Activated T-cell treated with anti-CD3 and anti-CD28 coated beads, Interleukin-2, amount 50 U/mL, for 4 hours (primary cell): ENCODE measurements at regions not wholly inside any gene's neighbourhood (a gene's known extent, or its start where the extent isn't known, plus 50 kb on each side); places are given as distances from the start of the nearest gene placed in this dataset.

ENCODE experiments used
- ATAC-seq, 2 donors: fragments of 200-7000 bp; cut with Tn5 transposase; one replicate each; pipeline ENCODE4 v1.10.0; 2021
- DNase-seq: peaks from one replicate; pipeline ENCODE4 v3.0.0-alpha.2; 2020
- H3K27me3 Mint-ChIP-seq: one replicate; pipeline ENCODE4 v1.8.0; 2021; ENCODE audit warnings: low read depth, mixed read lengths
- H3K36me3 Mint-ChIP-seq: one replicate; pipeline ENCODE4 v1.8.0; 2022; ENCODE audit warnings: mixed read lengths; ENCODE audit not compliant: insufficient read depth
- H3K4me1 Mint-ChIP-seq: one replicate; pipeline ENCODE4 v1.8.0; 2021; ENCODE audit warnings: low read depth, mixed read lengths
- H3K4me3 Mint-ChIP-seq: one replicate; pipeline ENCODE4 v1.8.0; 2021; ENCODE audit warnings: mild to moderate bottlenecking, moderate library complexity, mixed read lengths
- H3K9me3 Mint-ChIP-seq: one replicate; pipeline ENCODE4 v1.8.0; 2021; ENCODE audit warnings: mixed read lengths

GRCh38 chr15:97037080-97037479, 706.6 kb downstream of the NR2F2 start:
- Mint-ChIP-seq H3K9me3 (peaks cover 11% of the 10 kb centered on the region), H3K27me3 (no peaks in the 10 kb centered on the region), H3K36me3 (no peaks in the 10 kb centered on the region), H3K4me3 (no peak overlapping the region), H3K4me1 (no peaks in the 10 kb centered on the region)
- DNase-seq, result no peak
- ATAC-seq, result no peak

- Mint-ChIP-seq H3K9me3 (peaks cover 3% of the 10 kb centered on the region), H3K36me3 (no peaks in the 10 kb centered on the region), H3K4me1 (no peaks in the 10 kb centered on the region), H3K4me3 (no peak overlapping the region), H3K27me3 (no peaks in the 10 kb centered on the region)
- DNase-seq (no peak), ATAC-seq (no peak)
These were observed 715.3 kb downstream of the NR2F2 start for GRCh38 chr15:97045666-97046421.

DNA sequence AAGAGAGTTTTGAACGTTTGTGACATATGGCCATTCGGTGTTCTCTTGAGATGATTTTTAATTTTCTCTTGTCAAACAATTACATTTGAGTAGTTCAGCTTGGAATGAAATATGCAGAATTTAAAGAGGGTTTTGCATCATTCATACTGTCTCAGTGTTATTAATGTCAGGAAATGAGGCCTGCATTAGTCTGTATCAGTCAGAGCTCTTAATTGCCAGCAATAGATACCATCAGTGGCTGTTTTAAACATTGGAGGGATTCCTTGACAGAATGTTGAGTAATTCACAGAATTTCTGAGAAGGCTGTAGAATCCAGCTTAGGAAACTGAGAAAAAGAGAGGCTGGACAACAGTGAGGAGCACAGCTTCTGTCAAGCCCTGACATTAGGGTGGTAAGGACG, 722.0 kb downstream of the NR2F2 start:
- ATAC-seq, result no peak
- no peak overlapping the region for H3K4me3 Mint-ChIP-seq
- no peaks in the 10 kb centered on the region for H3K27me3 Mint-ChIP-seq
- H3K36me3 Mint-ChIP-seq, result no peaks in the 10 kb centered on the region
- peaks cover 3% of the 10 kb centered on the region for H3K9me3 Mint-ChIP-seq
- no peaks in the 10 kb centered on the region for H3K4me1 Mint-ChIP-seq
- DNase-seq, result no peak

DNA sequence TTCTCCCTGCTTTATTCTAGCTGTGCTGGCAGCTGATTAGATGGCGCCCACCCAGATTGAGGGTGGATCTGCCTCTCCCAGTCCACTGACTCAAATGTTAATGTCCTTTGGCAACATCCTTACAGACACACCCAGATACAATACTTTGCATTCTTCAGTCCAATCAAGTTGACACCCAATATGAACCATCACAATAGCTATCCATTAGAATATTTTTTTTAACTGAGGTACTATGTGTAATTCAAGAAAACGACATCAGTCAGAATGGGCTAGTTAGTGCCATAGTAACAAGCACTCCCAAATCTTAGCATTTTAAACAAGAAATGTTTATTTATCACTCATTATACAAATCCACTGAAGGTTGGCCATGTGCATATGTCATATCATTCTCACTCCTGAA, 723.1 kb downstream of the NR2F2 start:
- H3K4me1 Mint-ChIP-seq, result no peaks in the 10 kb centered on the region
- no peak overlapping the region for H3K4me3 Mint-ChIP-seq
- no peaks in the 10 kb centered on the region for H3K27me3 Mint-ChIP-seq
- H3K9me3 Mint-ChIP-seq, result peaks cover 3% of the 10 kb centered on the region
- H3K36me3 Mint-ChIP-seq, result no peaks in the 10 kb centered on the region
- DNase-seq (no peak), ATAC-seq (no peak)

DNA sequence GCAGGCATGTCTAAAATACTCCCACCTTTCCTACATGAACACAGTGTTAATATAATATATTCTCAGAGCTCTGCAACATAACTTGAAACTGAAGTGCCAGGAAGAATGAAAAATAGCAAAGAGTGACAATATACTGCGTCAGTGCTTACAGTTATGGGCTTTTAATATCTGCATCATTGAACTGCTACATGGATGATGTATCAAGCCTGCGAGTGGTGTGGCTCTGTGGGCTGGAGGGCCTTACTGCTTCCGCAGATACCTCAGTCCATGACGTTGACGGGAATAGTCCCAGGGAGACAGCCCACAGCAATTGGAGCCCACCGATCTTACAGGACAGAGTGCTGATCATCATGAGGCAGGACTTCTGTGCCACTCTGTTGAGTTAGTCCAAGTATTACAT, 727.0 kb downstream of the NR2F2 start:
- ATAC-seq, result no peak
- no peaks in the 10 kb centered on the region for H3K27me3 Mint-ChIP-seq

DNA sequence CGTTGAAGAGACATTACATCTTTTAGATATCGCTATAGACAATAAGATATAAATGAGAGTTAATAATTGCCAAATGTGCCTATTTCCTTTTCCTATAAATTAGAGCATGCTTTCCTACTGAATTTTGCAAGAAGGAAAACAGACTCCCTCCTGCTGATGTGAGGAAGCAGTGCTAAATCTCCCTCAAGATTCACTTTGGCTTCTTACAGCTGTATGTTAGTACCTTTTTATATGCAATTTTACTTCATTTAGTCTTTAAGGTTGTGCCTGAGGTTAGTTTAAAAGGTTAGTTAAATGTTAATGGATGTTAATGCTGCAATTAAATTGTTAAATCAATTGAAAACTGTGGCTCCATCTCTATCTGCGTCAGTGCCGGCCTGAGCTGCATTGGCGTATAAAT, 728.8 kb downstream of the NR2F2 start:
- ATAC-seq (no peak), DNase-seq (no peak)
- peaks cover 3% of the 10 kb centered on the region for H3K9me3 Mint-ChIP-seq
- H3K27me3 Mint-ChIP-seq, result no peaks in the 10 kb centered on the region
- H3K4me1 Mint-ChIP-seq, result no peaks in the 10 kb centered on the region
- H3K4me3 Mint-ChIP-seq, result no peak overlapping the region
- no peaks in the 10 kb centered on the region for H3K36me3 Mint-ChIP-seq

More for the DNA sequence above, 727.0 kb downstream of the NR2F2 start:
- no peak for DNase-seq
- Mint-ChIP-seq H3K4me3 (no peak overlapping the region), H3K4me1 (no peaks in the 10 kb centered on the region), H3K36me3 (no peaks in the 10 kb centered on the region), H3K9me3 (no peaks in the 10 kb centered on the region)

- no peak for ATAC-seq
- peaks cover 11% of the 10 kb centered on the region for H3K9me3 Mint-ChIP-seq
These were observed 730.9 kb downstream of the NR2F2 start for GRCh38 chr15:97061392-97061791.

GRCh38 chr15:97071668-97072067, 741.2 kb downstream of the NR2F2 start:
- no peak for ATAC-seq
- H3K4me3 Mint-ChIP-seq, result no peak overlapping the region
- DNase-seq, result no peak
- no peaks in the 10 kb centered on the region for H3K27me3 Mint-ChIP-seq
- no peaks in the 10 kb centered on the region for H3K4me1 Mint-ChIP-seq
- H3K36me3 Mint-ChIP-seq, result no peaks in the 10 kb centered on the region
- H3K9me3 Mint-ChIP-seq, result peaks cover 12% of the 10 kb centered on the region

More at GRCh38 chr15:97061392-97061791, 730.9 kb downstream of the NR2F2 start:
- no peak for DNase-seq
- no peaks in the 10 kb centered on the region for H3K4me1 Mint-ChIP-seq
- no peaks in the 10 kb centered on the region for H3K36me3 Mint-ChIP-seq
- H3K27me3 Mint-ChIP-seq, result no peaks in the 10 kb centered on the region
- no peak overlapping the region for H3K4me3 Mint-ChIP-seq

- DNase-seq, result no peak
- Mint-ChIP-seq H3K4me1 (no peaks in the 10 kb centered on the region), H3K4me3 (no peak overlapping the region), H3K27me3 (no peaks in the 10 kb centered on the region), H3K36me3 (no peaks in the 10 kb centered on the region), H3K9me3 (peaks cover 12% of the 10 kb centered on the region)
- no peak for ATAC-seq
These were observed 742.0 kb downstream of the NR2F2 start for GRCh38 chr15:97072545-97072944.

- H3K9me3 Mint-ChIP-seq, result peaks cover 5% of the 10 kb centered on the region
These were observed 745.5 kb downstream of the NR2F2 start for GRCh38 chr15:97076011-97076410.

DNA sequence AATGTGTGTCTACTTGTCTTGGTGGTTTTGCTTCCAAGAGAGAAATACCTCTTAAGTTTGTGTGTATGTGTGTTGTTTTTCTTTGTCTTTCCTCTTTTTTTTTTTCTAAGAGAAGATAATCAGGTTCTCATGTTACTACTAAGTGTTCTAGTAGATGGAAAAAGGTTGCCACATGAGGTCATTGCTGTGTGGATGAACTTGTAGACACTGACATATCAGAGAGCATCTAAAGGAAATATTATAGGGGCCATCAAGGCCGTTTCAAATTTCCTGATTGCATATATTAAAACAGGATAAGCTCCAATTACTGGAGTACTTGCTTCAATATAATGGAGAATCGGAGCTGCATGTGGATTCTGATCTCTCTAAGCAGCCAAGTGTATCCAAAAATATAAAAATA, 747.5 kb downstream of the NR2F2 start:
- ATAC-seq, result no peak
- no peak for DNase-seq
- H3K27me3 Mint-ChIP-seq, result no peaks in the 10 kb centered on the region
- H3K4me3 Mint-ChIP-seq, result no peak overlapping the region
- H3K4me1 Mint-ChIP-seq, result no peaks in the 10 kb centered on the region
- no peaks in the 10 kb centered on the region for H3K36me3 Mint-ChIP-seq
- peaks cover 5% of the 10 kb centered on the region for H3K9me3 Mint-ChIP-seq

More at GRCh38 chr15:97076011-97076410, 745.5 kb downstream of the NR2F2 start:
- Mint-ChIP-seq H3K27me3 (no peaks in the 10 kb centered on the region), H3K4me1 (no peaks in the 10 kb centered on the region), H3K4me3 (no peak overlapping the region), H3K36me3 (no peaks in the 10 kb centered on the region)
- no peak for DNase-seq
- no peak for ATAC-seq

DNA sequence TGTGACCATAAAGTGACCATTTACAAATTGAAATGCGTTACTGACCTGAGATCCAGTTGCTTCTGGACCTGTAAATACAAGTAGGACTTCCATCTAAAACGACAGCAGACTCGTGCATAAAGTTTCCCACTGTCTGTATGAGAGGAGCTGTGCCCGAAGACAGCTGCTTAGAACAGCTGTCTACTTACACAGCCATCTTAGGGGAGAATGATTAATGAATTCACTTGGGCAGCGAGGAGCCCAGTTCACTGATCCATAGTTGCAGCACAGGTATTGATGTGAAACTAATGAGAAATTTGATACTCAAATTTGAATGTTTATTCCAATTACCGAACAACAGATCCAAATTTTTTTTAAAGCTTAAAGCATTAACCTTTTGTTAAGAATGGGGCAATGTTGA, 748.1 kb downstream of the NR2F2 start:
- ATAC-seq, result no peak
- Mint-ChIP-seq H3K4me1 (no peaks in the 10 kb centered on the region), H3K27me3 (no peaks in the 10 kb centered on the region), H3K36me3 (no peaks in the 10 kb centered on the region), H3K4me3 (no peak overlapping the region), H3K9me3 (peaks cover 5% of the 10 kb centered on the region)
- DNase-seq, result no peak

- Mint-ChIP-seq H3K4me3 (no peak overlapping the region), H3K27me3 (peaks cover 2% of the 10 kb centered on the region), H3K4me1 (no peaks in the 10 kb centered on the region)
These were observed 751.2 kb downstream of the NR2F2 start for GRCh38 chr15:97081666-97082226.

DNA sequence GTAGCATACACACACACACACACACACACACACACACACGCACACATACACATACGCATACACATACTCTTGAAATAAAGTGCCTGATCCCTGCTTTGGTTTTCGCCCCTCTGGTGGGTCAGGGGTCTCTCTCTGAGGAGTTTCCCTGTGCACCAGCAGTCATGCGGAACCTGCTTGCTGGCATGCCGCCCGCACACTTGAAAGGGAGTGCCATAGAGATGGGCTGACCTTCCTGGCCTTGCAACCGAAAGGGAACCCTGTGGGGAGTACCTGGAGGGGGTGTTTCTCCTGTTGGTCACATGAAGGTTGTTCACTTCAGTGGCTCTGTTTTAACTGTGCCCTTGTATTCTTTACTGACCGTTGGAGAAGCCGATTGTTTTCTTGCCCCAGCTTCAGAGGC, 752.3 kb downstream of the NR2F2 start:
- H3K36me3 Mint-ChIP-seq, result no peaks in the 10 kb centered on the region
- H3K9me3 Mint-ChIP-seq, result no peaks in the 10 kb centered on the region
- peaks cover 2% of the 10 kb centered on the region for H3K27me3 Mint-ChIP-seq
- ATAC-seq, result no peak
- no peaks in the 10 kb centered on the region for H3K4me1 Mint-ChIP-seq
- DNase-seq, result no peak
- no peak overlapping the region for H3K4me3 Mint-ChIP-seq

More at GRCh38 chr15:97081666-97082226, 751.2 kb downstream of the NR2F2 start:
- H3K9me3 Mint-ChIP-seq, result no peaks in the 10 kb centered on the region
- ATAC-seq (no peak), DNase-seq (no peak)
- H3K36me3 Mint-ChIP-seq, result no peaks in the 10 kb centered on the region

- Mint-ChIP-seq H3K4me3 (no peak overlapping the region), H3K9me3 (no peaks in the 10 kb centered on the region), H3K27me3 (peaks cover 2% of the 10 kb centered on the region), H3K36me3 (no peaks in the 10 kb centered on the region), H3K4me1 (no peaks in the 10 kb centered on the region)
- ATAC-seq (no peak), DNase-seq (no peak)
These were observed 754.1 kb downstream of the NR2F2 start for GRCh38 chr15:97084650-97085049.
